Cardiac fibroblast (primary cell): ENCODE measurements at regions not wholly inside any gene's neighbourhood (a gene's known extent, or its start where the extent isn't known, plus 50 kb on each side); places are given as distances from the start of the nearest gene placed in this dataset.
A peak's percentile ranks its signal among the peaks of the same experiment; 100 is the strongest.

Source experiments
- DNase-seq, 2 donors: peaks; one replicate each; pipeline versions ENCODE4 v3.0.0 to v3.0.0-alpha.2; 2010; ENCODE audit warnings: low read depth in 2 of 2
- H3K4me3 ChIP-seq, 2 donors: replicated peaks in 1 of 2; 1 replicate in 1 of 2; 2 replicates in 1 of 2; pipeline ENCODE4 v1.5.1; 2011; ENCODE audit warnings: low read depth in 2 of 2, low read length in 2 of 2, mild to moderate bottlenecking in 2 of 2, moderate library complexity in 1 of 2
- CTCF ChIP-seq: IDR thresholded peaks from one replicate; pipeline ENCODE4 v1.5.1; 2011; ENCODE audit warnings: low read depth, mild to moderate bottlenecking, low read length, inconsistent platforms

- no peak overlapping the region for H3K4me3 ChIP-seq
- peak in 1 of 2 donors; percentile 12 for DNase-seq
- no peak for TF ChIP-seq CTCF
These were observed 102.4 kb upstream of the RFX3 start for GRCh38 chr9:3628239-3628638.

- DNase-seq, result no peak
- TF ChIP-seq CTCF, result no peak
These were observed 82.2 kb upstream of the RFX3 start for GRCh38 chr9:3608011-3608410.

GRCh38 chr9:3600672-3601071 lies 74.9 kb upstream of the RFX3 start:
- no peak for DNase-seq
- no peak for TF ChIP-seq CTCF
- no peak overlapping the region for H3K4me3 ChIP-seq

More at GRCh38 chr9:3608011-3608410, 82.2 kb upstream of the RFX3 start:
- no peak overlapping the region for H3K4me3 ChIP-seq

GRCh38 chr9:3597792-3598191 lies 72.0 kb upstream of the RFX3 start:
- no peak for TF ChIP-seq CTCF
- DNase-seq, result no peak
- H3K4me3 ChIP-seq, result no peak overlapping the region

GRCh38 chr9:3586066-3586465 lies 60.3 kb upstream of the RFX3 start:
- DNase-seq, result no peak
- no peak for TF ChIP-seq CTCF
- H3K4me3 ChIP-seq, result no peak overlapping the region

- H3K4me3 ChIP-seq, result no peak overlapping the region
- DNase-seq, result no peak
- no peak for TF ChIP-seq CTCF
These were observed 59.8 kb upstream of the RFX3 start for GRCh38 chr9:3585606-3586005.

- TF ChIP-seq CTCF, result no peak
- no peak overlapping the region for H3K4me3 ChIP-seq
- peak; percentile 58 to 79 for DNase-seq
These were observed 53.0 kb upstream of the RFX3 start for GRCh38 chr9:3578786-3579185.
